HG03097 (cell line): ENCODE measurements at regions not wholly inside any gene's neighbourhood (a gene's known extent, or its start where the extent isn't known, plus 50 kb on each side); places are given as distances from the start of the nearest gene placed in this dataset.
"Not testable (repeated sequence)": the region's sequence is repeated elsewhere in the genome, so short reads cannot be mapped to it uniquely, and the experiment has no call there.

Experiments
- ATAC-seq: cut with Tn5 transposase; IDR thresholded peaks from one replicate; pipeline ENCODE4 v1.9.1; 2021; ENCODE audit not compliant: unreplicated experiment, low FRiP score

DNA sequence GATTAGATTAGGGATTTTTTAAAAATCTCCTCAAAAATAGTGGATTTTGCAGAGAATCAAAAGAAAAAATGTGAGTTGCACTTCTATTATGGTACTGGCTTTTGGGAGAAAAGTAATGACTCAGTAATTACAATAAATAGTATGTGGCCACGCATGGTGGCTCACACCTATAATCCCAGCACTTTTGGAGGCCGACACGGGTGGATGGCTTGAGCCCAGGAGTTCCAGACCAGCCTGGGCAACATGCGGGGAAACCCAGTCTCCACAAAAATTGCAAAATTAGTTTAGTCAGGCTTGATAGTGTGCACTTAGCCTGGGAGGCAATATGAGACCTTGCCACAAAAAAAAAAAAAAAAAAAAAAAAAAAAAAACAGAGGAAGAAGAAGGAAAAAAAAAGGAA, 1098.2 kb downstream of the ZPLD1 start:
- ATAC-seq: no peak

DNA sequence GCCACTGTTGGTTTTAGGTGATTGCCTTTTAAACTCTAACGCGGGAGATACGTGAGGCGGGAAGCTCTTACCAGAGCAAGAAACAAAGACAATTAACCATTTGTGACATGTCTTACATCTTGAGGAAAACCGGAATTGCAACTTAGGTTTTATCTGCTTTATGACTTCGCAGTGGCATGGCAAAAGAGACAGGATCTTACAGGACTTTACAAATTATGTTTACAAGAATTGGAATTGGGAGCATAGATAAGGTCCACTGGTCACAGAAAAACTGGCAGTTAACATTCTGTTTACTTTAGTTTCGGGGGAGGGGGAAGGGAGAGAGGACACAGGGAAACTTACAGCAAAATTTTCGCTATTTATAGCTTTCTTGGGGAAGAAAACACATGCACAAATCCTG, 1119.6 kb downstream of the ZPLD1 start:
- no peak for ATAC-seq

DNA sequence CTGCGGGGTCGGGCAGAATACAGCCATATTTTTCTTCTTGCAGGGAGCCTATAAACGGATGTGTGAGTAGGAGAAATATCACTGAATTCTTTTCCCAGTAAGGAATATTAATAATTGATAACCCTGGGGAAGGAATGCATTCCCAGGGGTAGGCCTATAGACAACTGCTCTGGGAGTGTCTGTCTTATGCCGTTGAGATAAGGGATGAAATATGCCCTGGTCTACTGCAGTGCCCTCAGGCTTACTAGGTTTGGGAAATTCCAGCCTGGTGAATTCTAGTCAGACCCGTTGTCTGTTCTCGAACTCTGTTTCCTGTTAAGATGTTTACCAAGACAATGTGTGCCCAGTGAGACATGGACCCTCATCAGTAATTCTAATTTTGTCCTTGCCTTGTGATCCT, 1129.3 kb downstream of the ZPLD1 start:
- not testable (repeated sequence) for ATAC-seq

DNA sequence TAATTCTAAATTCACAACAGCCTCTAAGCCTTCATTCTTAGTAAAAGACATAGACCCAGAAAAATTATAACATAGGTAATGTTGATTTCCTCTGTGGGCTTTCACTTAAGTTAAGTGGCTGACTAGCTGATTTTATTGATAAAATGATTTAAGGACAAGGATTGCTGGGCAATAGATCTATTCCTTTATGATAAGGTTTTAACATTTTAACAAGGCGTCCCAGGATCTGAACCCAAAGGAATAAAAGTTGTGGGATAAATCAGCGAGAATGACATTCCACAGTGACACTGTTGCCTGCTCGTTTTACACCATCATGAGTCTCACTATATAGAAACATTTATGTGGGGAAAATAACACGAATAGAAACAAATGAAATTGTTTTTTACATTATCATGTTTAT, 1151.0 kb downstream of the ZPLD1 start:
- no peak for ATAC-seq

DNA sequence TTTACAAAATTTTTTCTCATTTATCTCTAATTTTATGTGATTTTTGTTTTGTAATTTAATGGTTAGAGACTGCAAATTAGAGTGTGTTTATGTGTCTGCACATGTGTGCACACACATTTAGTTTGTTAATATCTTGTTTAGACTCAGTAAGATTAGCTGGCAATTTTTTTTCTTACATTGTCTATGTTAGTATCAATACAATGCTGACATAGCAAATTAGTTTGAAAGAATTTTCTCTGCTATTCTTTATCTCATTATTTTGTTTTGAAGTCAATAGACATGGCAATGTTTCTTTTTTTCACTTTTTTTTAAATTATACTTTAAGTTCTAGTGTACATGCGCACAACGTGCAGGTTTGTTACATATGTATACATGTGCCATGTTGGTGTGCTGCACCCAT, 1155.0 kb downstream of the ZPLD1 start:
- ATAC-seq: no peak

DNA sequence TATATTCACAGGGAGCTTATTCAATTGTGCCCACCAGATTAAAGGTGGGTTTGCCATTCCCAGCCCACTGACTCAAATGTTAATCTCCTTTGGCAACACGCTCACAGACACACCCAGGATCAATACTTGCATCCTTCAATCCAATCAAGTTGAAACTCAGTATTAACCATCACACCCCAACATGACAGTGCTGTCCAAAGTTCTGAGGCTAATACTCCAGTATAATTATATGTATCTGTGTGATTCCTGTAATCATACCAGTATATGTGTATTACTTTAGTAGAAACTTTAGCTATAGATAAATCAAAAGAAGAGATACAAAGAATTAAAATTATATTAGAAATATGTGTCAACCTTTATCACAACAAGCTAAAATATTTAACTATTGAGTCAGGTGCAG, 1166.0 kb downstream of the ZPLD1 start:
- no peak for ATAC-seq

DNA sequence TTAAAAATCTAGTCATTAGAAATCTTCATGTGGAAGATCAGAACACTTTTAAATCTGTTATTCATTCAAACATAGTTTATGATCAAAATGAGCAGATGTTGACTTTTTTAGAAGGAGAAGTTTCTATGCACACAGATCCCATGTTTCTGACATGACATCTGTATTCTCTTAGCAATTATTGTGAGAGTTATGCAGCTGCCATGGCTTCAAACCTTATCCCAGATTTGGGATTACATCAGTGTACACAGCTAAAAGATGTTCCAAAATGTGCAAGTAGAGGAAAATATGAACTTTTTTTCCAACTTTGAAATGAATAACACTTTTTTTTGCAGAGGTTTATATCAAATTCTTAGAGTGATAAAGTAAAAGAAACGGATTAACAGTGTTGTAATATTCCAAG, 1166.9 kb downstream of the ZPLD1 start:
- no peak for ATAC-seq

DNA sequence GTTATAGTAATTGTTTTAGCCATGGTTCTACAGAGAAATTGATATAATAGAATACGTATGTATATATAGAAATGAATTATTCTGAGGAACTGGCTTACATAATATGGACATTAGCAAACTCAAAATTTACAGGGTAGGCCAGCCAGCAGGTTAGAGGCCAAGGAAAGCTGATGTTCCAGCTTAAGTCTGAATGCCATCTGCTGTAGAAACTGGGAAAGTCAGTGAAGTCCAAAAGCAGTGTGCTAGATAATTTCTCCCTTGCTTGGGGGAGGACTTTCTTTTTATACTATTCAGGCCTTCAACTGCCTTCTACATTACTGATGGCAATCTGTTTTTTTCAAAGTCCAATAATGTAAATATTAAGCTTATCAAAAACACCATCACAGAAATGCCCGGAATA, 1174.7 kb downstream of the ZPLD1 start:
- no peak for ATAC-seq

DNA sequence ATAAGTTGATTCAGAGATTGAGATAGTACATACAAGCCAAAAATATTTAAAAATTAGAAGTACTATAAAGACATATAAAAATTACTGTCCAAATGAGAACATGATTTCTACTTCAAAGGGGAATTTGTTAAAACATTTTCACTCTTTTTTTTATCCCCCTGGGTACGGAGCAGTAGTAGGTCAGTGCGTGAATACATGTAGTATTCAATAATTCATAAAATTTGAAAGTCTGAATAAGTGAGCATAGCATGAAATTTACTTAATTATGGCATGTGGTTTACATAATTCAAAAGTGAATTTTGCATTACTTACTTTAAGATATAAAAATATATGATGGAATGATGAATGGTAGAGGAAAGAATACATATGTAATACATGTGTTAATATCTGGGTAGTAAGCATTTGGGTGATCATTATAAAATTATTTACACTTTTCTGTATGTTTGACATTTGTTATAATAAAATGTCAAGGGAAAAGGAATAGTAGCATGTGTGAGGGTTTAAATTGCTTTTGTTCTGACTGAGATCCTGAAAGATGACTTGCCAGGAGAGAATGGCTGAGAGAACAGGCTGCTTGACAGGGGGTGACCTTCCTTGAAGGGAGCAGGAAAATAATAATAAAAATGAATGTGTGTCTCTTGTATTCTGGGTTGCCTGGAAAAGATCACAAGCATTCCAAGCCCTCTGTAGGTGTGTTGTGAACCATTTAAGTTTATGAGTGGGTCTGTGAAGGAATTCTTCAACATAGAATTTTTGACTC, 1178.8 kb downstream of the ZPLD1 start:
- no peak for ATAC-seq

DNA sequence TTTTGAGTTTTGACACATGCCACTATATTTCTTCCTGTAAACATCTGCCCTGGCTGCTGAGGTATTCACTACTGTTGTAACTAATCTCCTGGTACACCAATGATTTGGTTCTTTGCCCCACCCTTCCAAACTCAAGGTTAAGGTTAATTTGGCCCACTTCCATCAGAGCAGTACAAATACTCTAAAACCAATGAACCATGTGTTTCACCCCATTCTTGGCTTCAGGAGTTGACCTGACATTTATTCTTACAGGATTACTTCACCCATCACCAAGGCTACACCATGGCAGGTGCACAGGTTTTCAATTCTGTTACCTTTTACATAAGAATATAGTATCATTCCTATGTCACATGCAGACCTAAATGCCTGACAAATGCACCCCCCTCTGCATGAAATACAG, 1179.9 kb downstream of the ZPLD1 start:
- ATAC-seq: no peak

DNA sequence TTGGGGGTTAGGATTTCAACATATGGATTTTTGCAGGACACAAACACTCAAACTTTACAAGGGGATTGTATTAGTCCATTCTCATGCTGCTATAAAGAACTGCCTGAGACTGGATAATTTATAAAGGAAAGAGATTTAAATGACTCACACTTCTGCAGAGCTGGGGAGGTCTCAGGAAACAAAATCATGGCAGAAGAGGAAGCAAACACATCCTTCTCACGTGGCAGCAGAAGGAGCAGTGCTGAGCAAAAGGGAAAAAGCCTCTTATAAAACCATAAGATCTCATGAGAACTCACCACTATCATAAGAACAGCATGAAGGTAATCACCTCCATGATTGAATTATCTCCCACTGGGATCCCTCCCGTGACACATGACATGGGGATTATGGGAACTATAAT, 1183.1 kb downstream of the ZPLD1 start:
- ATAC-seq: no peak

DNA sequence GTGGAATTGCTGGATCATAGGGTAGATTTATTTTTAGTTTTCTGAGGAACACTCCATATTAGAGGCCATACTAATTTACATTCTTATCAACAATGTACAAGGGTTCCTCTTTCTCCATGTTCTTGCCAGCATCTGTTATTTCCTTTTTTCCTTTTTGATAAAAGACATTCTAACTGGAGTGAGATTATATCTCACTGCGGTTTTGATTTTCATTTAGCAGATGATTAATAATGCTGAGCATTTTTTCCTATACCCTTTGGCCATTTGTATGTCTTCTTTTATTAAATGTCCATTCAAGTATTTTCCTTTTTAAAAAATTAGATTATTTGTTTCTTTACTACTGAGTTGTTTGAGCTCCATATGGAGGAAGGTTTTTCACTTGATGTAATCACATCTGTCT, 1189.5 kb downstream of the ZPLD1 start:
- ATAC-seq: no peak

DNA sequence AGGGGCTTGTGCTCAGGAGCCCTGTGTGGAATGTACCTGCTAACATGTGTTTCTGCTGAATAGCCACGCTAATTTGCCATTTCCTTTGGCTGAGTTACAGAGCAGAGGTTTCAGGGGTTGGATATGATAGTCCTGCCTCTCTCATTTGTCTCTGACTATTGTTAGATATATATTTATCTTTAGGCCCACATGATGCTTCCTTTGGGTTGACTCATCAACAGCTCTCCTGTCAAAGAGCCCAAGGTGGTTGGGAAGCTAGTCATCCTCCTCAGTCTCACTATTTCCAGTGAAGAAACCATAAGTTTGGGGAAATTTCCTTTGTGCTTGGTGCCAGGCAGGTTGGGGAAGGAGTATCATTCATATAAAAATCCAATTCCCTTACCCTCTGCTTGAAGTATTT, 1194.6 kb downstream of the ZPLD1 start:
- no peak for ATAC-seq

DNA sequence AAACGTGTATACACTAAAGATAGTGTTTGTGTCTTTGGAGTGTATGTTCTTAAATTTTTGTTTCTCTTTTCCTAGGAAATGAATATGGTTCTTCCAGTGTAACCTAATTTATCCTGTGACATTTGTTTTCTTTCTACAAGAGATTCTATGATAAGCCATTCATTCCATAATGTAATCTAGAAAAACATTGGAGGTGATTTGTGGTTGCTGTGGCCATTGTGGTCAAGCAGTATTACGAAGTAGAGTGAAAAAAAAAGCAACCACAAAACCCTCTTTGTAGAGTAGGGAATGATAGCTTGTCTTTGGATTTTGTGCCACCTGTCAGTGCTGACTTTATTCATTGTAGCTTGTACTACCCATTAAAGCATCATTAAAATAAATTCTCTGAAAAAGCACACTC, 1209.6 kb downstream of the ZPLD1 start:
- ATAC-seq: no peak

DNA sequence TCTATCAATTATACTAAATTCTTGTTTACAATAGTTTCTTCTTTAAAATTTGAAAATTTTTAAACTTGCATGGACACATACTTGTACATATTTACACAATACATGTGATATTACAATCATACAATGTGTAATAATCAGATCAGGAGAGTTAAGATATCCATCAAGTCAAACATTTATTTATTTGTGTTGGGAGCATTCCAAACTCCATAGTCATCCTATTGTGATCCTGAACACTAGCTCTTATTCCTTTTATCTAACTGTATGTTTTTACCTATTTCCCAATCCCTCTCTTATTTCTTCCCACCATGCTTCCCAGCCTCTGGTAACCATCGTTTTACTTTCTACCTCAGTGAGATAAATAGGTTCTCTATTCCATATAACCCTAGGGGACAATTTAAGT, 1219.2 kb downstream of the ZPLD1 start:
- no peak for ATAC-seq

DNA sequence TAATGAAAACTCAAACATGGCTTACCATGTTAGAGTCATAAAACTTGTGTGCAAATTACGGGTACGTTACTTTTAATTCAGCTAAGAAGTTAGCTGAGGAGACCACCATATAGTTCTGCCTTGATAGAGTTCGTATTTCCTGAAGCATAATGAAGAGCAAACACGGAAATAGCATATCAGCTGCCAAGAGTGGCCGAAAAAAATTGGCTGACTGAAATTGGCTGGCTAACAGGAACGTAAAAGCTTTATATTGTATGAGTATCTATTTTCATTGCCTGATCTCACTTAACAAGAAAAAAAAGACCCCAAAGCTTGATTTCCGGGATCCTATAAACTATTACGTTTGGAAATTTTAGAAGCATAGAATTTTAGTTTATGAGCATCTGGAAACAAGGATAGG, 1222.9 kb downstream of the ZPLD1 start:
- no peak for ATAC-seq

DNA sequence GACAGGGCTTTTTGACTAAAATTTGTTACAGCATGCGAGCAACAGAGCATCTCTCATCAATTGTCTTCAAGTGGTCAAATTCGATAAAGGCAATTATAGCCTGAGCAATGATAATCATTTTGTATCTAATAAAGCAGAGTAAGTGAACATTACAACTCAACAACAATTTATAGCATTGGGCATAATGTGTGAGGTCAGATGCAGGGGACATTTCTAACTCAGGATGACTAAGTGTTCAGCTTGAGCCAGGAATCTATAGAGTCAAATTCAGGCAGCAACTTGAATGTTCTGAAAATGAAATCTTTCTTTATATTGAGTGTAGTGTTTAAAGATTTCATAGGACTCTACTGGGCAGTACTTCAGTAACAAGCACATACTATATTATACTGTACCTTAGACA, 1226.0 kb downstream of the ZPLD1 start:
- no peak for ATAC-seq

DNA sequence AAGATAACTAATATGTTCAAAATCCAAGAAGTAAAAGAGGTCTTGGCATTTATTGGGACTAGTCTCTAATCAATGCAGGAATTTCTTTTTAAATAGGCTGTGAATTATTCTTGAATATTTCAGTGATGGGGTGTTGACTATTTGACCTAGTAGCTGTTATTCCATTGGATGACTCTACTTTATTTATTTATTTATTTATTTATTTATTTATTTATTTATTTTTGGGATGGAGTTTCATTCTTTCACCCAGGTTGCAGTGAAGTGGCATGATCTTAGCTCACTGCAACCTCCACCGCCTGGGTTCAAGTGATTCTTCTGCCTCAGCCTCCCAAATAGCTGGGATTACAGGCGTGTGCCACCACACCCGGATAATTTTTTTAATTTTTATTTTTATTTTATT, 1227.8 kb downstream of the ZPLD1 start:
- no peak for ATAC-seq

DNA sequence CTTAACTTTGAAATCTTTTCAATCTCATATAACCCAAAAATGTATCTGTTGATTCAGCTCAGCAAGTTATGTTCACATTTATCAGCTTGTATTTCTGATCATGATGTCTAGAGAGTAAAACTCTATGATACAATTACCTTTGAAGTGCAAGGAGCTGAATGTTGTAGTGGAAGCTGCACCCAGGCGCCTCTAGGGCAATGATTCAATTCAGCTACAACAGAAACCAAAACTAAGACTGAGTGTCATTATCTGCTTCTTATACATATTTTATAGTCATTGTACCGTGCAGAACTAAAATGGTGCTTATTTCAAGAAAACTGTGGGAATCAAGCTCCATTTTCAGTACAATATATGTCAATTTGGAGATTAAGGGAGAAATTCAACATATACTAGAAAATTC, 1237.5 kb downstream of the ZPLD1 start:
- no peak for ATAC-seq

DNA sequence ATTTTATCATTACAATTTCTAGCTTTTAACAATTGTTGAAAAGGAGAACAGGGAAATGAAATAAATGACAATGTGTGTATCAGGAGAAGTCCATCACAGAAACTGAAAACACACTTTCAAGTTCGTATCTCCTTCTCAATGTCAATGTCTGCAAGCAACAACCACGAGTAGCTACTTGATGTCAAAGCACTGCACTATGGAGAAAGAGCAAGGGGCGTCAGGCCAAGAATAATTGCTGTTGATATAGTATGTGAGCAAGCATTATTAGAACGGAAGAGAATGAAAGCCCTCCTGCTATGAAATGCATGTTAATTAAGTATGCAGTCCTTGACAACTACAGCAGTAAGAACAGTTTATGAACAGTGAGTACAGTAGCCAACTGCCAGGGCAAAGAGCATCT, 1250.1 kb downstream of the ZPLD1 start:
- ATAC-seq: no peak

DNA sequence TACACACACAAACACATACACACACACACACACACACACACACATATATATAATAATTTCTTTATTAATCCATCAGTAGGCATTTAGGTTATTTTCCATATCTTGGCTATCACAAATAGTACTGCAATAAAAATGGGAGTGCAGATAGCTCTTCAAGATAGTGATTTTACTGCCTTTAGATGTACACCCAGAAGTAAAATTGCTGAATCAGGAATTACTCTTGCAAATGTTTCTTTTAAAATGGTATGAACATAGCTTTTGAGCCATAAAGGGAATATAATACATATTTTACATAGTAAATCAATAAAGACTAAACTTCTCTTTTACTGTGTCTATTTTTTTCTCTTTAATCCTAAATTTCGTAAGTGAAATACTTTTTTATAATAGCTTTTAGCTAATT, 1251.1 kb downstream of the ZPLD1 start:
- ATAC-seq: no peak

DNA sequence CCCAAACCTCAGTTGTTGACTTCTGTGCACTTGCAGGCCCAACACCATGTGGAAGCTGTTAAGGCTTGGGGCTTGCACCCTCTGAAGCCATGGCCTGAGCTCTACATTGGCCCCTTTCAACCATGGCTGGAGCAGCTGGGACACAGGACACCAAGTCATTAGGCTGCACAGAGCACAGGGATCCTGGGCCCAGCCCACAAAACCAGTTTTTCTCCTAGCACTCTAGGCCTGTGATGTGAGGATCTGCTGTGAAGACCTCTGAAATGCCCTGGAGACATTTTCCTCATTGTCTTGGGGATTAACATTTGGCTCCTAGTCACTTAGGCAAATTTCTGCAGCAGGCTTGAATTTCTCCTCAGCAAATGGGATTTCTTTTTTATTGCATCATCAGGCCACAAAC, 1255.7 kb downstream of the ZPLD1 start:
- ATAC-seq: no peak

DNA sequence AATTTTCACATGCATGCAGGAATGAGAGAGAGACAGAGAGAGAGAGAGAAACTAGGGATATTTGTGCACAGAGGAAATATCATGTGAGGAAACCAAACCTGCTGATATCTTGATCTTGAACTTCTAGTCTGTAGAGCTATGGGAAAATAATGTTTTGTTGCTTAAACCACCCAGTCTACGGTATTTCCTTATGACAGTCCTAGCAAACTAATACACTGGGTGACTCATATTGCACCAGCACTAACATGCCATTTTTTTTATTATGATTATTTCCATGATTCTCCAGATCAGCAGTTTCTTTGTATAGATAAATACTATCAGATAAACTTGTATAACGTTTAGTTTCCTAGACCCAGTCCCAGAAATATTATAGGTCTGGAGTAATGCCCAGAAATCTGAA, 1259.0 kb downstream of the ZPLD1 start:
- no peak for ATAC-seq
